C1 segment of cervical spinal cord (tissue), 14 donors: ENCODE measurements at regions not wholly inside any gene's neighbourhood (a gene's known extent, or its start where the extent isn't known, plus 50 kb on each side); places are given as distances from the start of the nearest gene placed in this dataset.
"Not testable (repeated sequence)": the region's sequence is repeated elsewhere in the genome, so short reads cannot be mapped to it uniquely, and the experiment has no call there.

ENCODE experiments used
- DNase-seq, 14 donors: peaks; one replicate each; lab custom pipeline; 2025; lab: John Stamatoyannopoulos, UW

DNA sequence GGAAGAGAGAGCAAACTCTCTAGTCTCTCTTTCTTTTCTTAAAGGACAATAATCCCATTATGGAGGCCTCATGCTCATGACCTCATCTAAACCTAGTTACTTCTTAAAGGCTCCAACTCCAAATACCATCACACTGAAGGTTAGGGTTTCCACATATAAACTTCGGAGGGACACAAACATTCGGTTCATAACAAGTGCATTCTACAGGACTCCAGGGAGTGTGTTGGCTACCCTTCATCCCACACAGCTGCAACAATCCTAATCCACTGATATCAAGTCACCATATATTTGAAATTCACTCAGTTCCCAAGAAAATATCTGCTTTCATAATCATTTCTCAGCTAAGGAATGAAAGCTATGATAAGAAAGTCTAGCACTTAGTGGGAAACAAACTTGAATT, 265.9 kb upstream of the PLEKHG7 start:
- DNase-seq: no peak

DNA sequence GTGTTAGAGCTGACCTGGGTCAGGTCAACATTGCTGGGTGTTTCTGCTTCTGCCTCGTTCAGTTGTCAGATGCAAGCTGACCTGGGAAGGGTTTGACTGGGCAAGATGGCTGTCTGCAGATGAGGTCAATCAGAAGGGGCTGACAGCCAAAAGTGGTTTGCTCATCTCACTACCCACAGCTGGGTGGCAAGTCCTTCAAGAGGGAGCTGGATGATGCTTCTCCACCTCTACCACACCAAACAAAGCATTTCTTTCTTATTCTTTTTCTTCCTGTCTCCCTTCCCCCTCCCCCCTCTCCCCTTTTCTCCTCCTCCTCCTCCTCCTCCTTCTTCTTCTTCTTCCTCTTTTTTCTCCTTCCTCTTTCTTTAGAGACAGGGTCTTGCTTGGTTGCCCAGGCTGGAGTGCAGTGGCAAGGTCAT, 268.2 kb upstream of the PLEKHG7 start:
- no peak for DNase-seq

GRCh38 chr12:92432724-92433441, 269.9 kb upstream of the PLEKHG7 start:
- no peak for DNase-seq

GRCh38 chr12:92431146-92431545, 271.6 kb upstream of the PLEKHG7 start:
- DNase-seq: no peak

DNA sequence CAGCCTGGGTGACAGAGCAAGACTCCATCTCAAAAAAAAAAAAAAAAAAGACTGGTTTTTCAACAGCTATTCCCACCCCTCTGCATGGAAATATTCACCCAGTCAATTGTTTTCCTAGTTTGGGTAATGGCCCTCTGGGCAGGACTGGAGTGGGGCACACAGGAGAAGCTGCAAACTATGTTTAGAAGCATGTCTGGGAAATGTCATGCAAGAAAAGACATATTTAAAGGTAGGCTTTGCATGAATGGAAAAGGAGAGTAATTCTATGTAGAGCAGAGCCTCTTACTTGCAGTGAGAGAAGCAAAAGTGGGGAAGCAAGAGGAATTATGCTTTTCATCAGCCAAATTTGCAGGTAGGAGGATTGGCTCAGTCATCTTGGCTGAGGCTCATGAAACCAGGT, 276.5 kb upstream of the PLEKHG7 start:
- peak in 1 of 14 donors; percentile 9 for DNase-seq

- no peak for DNase-seq
Observed at GRCh38 chr12:92425165-92425564, 277.6 kb upstream of the PLEKHG7 start.

DNA sequence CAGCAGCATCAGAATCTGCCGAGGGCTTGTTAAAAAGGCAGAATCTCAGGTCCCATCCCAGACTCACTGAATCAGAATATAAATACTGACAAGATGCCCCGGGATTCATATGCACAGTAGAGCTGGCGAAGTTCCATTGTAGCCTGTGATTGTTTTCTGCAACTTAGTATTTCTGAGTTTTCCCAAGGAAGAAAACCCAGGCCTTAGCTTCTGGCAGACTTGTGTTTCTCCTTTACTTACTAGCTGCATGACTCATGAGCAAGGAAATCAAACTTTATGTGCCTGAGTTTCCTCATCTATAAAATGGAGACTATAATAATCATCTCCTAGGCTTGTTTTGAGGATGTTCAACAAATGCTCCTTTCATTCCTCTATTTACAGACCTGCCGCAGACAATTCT, 278.5 kb upstream of the PLEKHG7 start:
- DNase-seq: no peak

DNA sequence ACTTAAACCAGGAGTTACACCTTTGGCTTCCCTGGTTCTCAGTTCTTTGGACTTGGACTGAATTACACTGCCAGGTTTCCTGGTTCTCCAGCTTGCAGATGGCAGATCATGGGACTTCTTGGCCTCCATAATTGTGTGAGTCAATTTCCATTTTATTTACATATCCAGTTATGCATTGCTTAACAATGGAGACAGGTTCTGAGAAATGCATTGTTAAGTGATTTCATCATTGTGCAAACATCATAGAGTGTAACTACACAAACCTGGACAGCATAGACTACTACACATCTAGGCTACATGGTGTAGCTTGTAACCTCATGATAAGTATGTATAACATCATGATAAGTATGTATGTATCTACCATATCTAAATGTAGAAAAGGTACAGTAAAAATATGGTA, 276.1 kb upstream of the BTG1 start:
- DNase-seq: no peak

GRCh38 chr12:92421042-92421441, 275.4 kb upstream of the BTG1 start:
- no peak for DNase-seq

- no peak for DNase-seq
Observed at GRCh38 chr12:92419201-92419600, 273.6 kb upstream of the BTG1 start.

DNA sequence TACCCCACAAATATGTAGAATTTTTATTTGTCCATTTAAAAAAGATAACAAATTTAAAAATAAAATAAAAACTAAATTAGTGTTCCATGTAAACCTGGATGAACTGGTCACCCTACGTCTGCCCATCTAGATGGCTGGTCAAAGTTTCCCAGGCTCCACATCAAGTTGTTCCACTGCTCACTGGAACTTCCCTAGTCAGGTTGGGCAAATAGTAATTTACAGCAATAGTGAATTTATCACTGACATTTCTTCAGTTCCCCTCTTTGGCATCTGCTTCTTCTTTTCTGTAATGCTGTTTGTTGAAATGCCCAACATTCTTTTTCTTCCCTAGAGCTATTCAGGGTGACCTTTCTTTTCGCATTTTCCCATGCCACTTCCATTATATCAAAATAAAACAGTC, 272.7 kb upstream of the BTG1 start:
- DNase-seq: no peak

GRCh38 chr12:92417373-92417772, 271.7 kb upstream of the BTG1 start:
- no peak for DNase-seq

GRCh38 chr12:92416385-92416812, 270.8 kb upstream of the BTG1 start:
- DNase-seq: no peak

GRCh38 chr12:92414170-92415070, 268.8 kb upstream of the BTG1 start:
- DNase-seq: no peak

- DNase-seq: no peak
Observed at GRCh38 chr12:92413286-92413685, 267.6 kb upstream of the BTG1 start.

DNA sequence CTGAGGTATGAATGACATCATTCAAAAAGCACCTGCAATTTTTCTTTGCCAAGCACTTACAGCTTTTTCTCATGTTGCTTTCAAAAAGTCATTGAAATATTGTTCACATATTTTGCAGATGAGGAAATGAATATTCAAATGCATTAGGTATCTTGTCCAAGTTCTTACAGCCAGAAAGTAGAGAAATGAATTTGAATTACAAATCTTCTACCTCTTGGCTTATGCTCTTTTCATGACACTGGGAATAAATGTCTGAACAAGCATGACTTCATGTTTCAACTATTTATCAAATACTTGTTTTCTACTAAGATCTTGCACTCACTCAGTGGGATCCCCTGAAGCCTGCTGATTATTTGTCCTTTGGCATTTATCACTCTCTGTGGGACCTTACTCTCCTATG, 267.2 kb upstream of the BTG1 start:
- no peak for DNase-seq

DNA sequence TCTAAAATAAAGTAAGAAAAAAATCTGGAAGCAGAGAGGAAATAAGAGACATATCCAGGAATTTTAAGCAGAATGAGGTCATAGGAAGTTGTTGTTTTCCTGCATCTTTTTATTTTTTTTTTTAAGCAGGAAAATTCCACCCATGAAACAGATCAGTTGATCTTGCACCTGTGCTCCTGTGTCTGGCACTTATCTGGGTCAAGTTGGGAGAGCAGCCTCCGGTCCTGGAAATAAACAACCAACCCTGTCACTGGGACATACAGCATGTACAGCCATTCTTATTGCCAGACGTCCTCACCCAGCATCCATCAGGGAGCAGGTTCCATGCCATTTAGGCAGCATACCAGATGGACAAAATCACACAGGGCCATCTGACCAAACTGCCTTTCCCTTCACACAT, 266.0 kb upstream of the BTG1 start:
- peak in 3 of 14 donors; percentile 4 to 98 (median 11) for DNase-seq

DNA sequence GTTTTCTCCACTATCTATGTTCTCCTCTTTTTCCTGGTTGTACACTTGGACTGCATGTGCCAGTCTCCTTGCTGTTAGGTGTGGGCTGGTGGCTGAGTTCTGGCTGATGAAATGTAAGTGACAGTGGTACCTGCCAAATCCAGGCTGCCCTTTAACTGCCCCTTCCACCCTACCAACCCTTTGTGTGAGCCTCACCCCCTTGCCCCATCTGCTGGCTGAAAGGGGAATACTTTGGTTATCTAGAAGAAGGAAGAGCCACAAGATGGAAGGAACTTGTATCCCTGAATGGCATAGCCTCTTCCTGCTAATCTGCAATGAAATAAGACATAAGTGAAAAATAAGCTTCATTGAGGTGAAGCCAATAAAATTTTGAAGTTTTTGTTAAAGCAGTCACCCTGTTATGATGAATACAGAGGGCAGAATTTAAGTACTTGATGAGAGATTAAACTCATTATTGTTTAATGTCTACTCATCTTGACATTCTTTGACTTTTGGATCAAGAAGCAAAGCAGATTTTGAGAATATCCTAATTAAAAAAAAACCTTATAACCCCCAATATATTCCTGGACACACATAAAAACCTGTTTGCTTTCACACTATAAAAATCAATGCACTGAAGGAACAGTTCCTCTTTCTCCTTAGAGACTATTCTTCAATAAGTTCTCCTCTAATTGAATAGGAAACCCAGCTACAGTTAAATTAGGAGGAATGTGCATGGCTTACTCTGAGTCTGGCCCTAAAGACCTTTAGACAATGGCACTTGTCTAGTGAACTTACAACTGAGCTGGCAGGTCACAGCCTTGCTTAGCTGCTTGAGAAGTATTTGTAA, 262.6 kb upstream of the BTG1 start:
- DNase-seq: no peak

GRCh38 chr12:92406404-92407070, 260.9 kb upstream of the BTG1 start:
- not testable (repeated sequence) for DNase-seq

DNA sequence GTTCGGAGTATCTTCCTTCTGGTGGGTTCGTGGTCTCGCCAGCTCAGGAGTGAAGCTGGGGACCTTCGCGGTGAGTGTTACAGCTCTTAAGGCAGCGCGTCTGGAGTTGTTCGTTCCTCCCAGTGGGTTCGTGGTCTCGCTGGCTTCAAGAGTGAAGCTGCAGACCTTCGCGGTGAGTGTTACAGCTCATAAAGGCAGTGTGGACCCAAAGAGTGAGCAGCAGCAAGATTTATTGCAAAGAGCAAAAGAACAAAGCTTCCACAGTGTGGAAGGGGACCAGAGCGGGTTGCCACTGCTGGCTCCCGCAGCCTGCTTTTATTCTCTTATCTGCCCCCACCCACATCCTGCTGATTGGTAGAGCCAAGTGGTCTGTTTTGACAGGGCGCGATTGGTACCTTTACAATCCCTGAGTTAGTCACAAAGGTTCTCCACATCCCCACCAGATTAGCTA, 260.2 kb upstream of the BTG1 start:
- not testable (repeated sequence) for DNase-seq

DNA sequence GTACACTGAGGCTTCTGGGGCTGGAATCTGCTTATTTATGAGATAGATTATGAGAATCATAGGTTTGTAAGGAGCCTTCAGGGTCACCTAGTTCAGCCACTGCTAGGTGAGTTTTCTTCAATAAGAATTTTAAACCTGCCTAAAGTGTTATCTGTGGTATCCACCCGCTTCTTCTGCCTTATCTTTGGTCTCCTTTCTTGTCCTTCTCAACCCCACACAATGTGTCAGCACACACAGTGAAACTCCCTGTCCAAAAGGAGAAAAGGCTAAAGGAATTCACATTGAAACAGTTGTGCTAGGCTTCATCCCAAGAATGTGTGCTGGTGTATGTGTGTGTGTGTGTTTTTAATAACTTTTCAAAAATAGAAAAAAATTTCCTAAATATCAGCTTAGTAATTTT, 259.3 kb upstream of the BTG1 start:
- no peak for DNase-seq
